Memory B cell (primary cell): ENCODE measurements at regions not wholly inside any gene's neighbourhood (a gene's known extent, or its start where the extent isn't known, plus 50 kb on each side); places are given as distances from the start of the nearest gene placed in this dataset.
"Not testable (repeated sequence)": the region's sequence is repeated elsewhere in the genome, so short reads cannot be mapped to it uniquely, and the experiment has no call there.

Experiments
- ATAC-seq: fragments of 150-1000 bp; cut with Tn5 transposase; 2 replicates; pipeline ENCODE4 v1.10.0; 2021; ENCODE audit warnings: low read depth, mild to moderate bottlenecking, moderate library complexity
- DNase-seq, 2 donors: peaks; one replicate each; pipeline ENCODE4 v3.0.0; 2022; ENCODE audit warnings: low spot score in 2 of 2
- H3K27ac Mint-ChIP-seq: one replicate; pipeline ENCODE4 v1.8.0; 2022; ENCODE audit warnings: mild to moderate bottlenecking, moderate library complexity, mixed read lengths
- H3K27me3 Mint-ChIP-seq: one replicate; pipeline ENCODE4 v1.8.0; 2022; ENCODE audit warnings: mixed read lengths
- H3K36me3 Mint-ChIP-seq: one replicate; pipeline ENCODE4 v1.8.0; 2022; ENCODE audit warnings: mild to moderate bottlenecking, mixed read lengths
- H3K4me1 Mint-ChIP-seq: one replicate; pipeline ENCODE4 v1.8.0; 2022; ENCODE audit warnings: mixed read lengths
- H3K4me3 Mint-ChIP-seq: one replicate; pipeline ENCODE4 v1.8.0; 2022; ENCODE audit warnings: mild to moderate bottlenecking, moderate library complexity, mixed read lengths
- H3K9me3 Mint-ChIP-seq: one replicate; pipeline ENCODE4 v1.8.0; 2022; ENCODE audit warnings: mixed read lengths

GRCh38 chr11:96714689-96715088, 324.9 kb downstream of the JRKL start:
- H3K4me3 Mint-ChIP-seq: no peak overlapping the region
- H3K27ac Mint-ChIP-seq: no peak overlapping the region
- ATAC-seq: no peak

DNA sequence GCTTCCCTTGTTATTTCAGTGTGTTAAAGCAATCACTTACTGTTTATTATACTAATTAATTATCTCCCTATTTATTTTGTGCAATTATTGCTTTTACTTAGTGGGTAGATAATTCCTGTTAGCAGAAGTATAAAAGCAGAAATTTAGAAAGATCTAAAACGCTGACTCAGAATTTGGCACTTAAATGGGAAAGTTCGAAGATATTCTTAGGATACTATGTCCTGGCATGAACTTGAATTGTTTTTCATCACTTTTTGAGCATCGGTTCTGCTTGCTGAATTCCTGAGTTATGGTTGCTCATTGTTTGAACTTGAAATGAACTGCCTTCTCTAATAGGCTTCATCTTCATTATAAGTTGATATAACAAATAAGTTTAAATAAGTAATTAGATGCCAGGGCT, 325.4 kb downstream of the JRKL start:
- Mint-ChIP-seq H3K4me3 (no peak overlapping the region), H3K9me3 (peaks cover 3% of the 10 kb centered on the region)

More at GRCh38 chr11:96714689-96715088, 324.9 kb downstream of the JRKL start:
- DNase-seq: no peak
- no peaks in the 10 kb centered on the region for H3K27me3 Mint-ChIP-seq
- peaks cover 3% of the 10 kb centered on the region for H3K9me3 Mint-ChIP-seq
- H3K36me3 Mint-ChIP-seq: no peaks in the 10 kb centered on the region
- H3K4me1 Mint-ChIP-seq: no peaks in the 10 kb centered on the region

GRCh38 chr11:96736601-96737000, 346.8 kb downstream of the JRKL start:
- DNase-seq (no peak), ATAC-seq (no peak)
- H3K4me1 Mint-ChIP-seq: no peaks in the 10 kb centered on the region
- H3K36me3 Mint-ChIP-seq: no peaks in the 10 kb centered on the region
- no peak overlapping the region for H3K4me3 Mint-ChIP-seq
- peaks cover 1% of the 10 kb centered on the region for H3K9me3 Mint-ChIP-seq
- no peaks in the 10 kb centered on the region for H3K27me3 Mint-ChIP-seq
- H3K27ac Mint-ChIP-seq: no peak overlapping the region

More for the DNA sequence above, 325.4 kb downstream of the JRKL start:
- DNase-seq (no peak), ATAC-seq (no peak)
- Mint-ChIP-seq H3K27ac (no peak overlapping the region), H3K27me3 (no peaks in the 10 kb centered on the region), H3K4me1 (no peaks in the 10 kb centered on the region), H3K36me3 (no peaks in the 10 kb centered on the region)

GRCh38 chr11:96738311-96738710, 348.5 kb downstream of the JRKL start:
- no peak for ATAC-seq

GRCh38 chr11:96741068-96741467, 351.3 kb downstream of the JRKL start:
- no peaks in the 10 kb centered on the region for H3K4me1 Mint-ChIP-seq
- no peak for DNase-seq
- no peaks in the 10 kb centered on the region for H3K36me3 Mint-ChIP-seq
- H3K4me3 Mint-ChIP-seq: no peak overlapping the region
- no peaks in the 10 kb centered on the region for H3K27me3 Mint-ChIP-seq
- H3K9me3 Mint-ChIP-seq: peaks cover 4% of the 10 kb centered on the region
- no peak overlapping the region for H3K27ac Mint-ChIP-seq
- ATAC-seq: no peak

More at GRCh38 chr11:96738311-96738710, 348.5 kb downstream of the JRKL start:
- no peak overlapping the region for H3K27ac Mint-ChIP-seq
- peaks cover 4% of the 10 kb centered on the region for H3K9me3 Mint-ChIP-seq
- DNase-seq: no peak
- H3K27me3 Mint-ChIP-seq: no peaks in the 10 kb centered on the region
- no peak overlapping the region for H3K4me3 Mint-ChIP-seq
- H3K36me3 Mint-ChIP-seq: no peaks in the 10 kb centered on the region
- H3K4me1 Mint-ChIP-seq: no peaks in the 10 kb centered on the region

DNA sequence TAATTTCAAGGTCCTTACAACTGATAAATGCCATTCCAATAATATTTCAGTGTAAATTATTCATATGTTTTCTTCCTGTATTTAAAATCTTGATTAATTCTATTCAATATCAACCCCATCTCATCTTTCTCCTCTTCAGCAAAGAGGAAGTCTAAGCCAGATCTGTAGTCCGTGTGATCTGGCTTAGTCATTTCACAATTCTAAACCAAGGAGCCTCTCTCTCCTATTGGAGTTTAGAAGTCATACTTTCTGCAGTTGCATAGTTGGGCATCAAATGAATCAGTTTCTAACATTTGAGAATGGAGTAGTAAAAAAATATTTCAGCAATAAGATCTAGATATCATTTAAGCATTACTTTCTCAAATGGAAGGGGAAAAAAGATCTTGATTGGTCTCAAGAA, 354.9 kb downstream of the JRKL start:
- Mint-ChIP-seq H3K27me3 (no peaks in the 10 kb centered on the region), H3K9me3 (peaks cover 2% of the 10 kb centered on the region), H3K27ac (no peak overlapping the region), H3K36me3 (no peaks in the 10 kb centered on the region), H3K4me1 (no peaks in the 10 kb centered on the region), H3K4me3 (no peak overlapping the region)
- no peak for ATAC-seq
- no peak for DNase-seq

GRCh38 chr11:96748639-96749370, 359.0 kb downstream of the JRKL start:
- no peak overlapping the region for H3K27ac Mint-ChIP-seq
- no peaks in the 10 kb centered on the region for H3K36me3 Mint-ChIP-seq
- H3K27me3 Mint-ChIP-seq: no peaks in the 10 kb centered on the region
- DNase-seq (no peak), ATAC-seq (no peak)
- no peak overlapping the region for H3K4me3 Mint-ChIP-seq
- peaks cover 2% of the 10 kb centered on the region for H3K9me3 Mint-ChIP-seq
- H3K4me1 Mint-ChIP-seq: no peaks in the 10 kb centered on the region

- not testable (repeated sequence) for H3K9me3 Mint-ChIP-seq, H3K4me1 Mint-ChIP-seq, H3K36me3 Mint-ChIP-seq, H3K27ac Mint-ChIP-seq, ATAC-seq, DNase-seq, H3K4me3 Mint-ChIP-seq, H3K27me3 Mint-ChIP-seq
These were observed 362.0 kb downstream of the JRKL start for GRCh38 chr11:96751807-96752206.

DNA sequence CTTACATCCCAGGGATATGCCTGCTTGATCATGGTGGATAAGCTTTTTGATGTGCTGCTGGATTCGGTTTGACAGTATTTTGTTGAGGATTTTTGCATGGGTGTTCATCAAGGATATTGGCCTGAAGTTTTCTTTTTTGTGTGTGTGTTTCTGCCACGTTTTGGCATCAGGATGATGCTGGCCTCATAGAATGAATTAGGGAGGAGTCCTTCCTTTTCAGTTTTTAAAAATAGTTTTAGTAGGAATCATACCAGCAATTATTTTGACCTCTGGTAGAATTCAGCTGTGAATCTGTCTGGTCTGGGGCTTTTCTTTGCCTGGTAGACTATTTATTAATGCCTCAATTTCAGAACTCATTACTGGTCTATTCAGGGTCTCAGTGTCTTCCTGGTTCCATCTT, 362.4 kb downstream of the JRKL start:
- Mint-ChIP-seq H3K36me3 (no peaks in the 10 kb centered on the region), H3K27ac (no peak overlapping the region), H3K9me3 (peaks cover 2% of the 10 kb centered on the region), H3K4me3 (no peak overlapping the region), H3K27me3 (no peaks in the 10 kb centered on the region), H3K4me1 (no peaks in the 10 kb centered on the region)
- DNase-seq (no peak), ATAC-seq (no peak)

DNA sequence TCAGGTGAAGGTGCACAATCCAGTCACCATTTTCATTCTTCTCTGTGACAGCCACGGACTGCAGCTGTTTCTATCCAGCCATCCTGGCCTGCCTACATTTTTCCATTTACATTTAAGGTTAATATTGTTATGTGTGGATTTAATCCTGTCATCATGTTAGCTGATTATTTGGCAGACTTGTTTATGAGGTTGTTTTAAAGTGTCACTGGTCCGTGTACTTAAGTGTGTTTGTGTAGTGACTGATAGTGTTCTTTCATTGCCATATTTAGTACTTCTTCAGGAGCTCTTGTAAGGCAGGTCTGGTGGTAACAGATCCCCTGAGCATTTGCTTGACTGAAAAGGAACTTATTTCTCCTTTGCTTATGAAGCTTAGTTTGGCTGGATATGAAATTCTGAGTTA, 364.2 kb downstream of the JRKL start:
- Mint-ChIP-seq H3K4me3 (no peak overlapping the region), H3K27ac (no peak overlapping the region), H3K27me3 (no peaks in the 10 kb centered on the region), H3K36me3 (no peaks in the 10 kb centered on the region), H3K9me3 (peaks cover 2% of the 10 kb centered on the region), H3K4me1 (no peaks in the 10 kb centered on the region)
- no peak for ATAC-seq
- DNase-seq: no peak

DNA sequence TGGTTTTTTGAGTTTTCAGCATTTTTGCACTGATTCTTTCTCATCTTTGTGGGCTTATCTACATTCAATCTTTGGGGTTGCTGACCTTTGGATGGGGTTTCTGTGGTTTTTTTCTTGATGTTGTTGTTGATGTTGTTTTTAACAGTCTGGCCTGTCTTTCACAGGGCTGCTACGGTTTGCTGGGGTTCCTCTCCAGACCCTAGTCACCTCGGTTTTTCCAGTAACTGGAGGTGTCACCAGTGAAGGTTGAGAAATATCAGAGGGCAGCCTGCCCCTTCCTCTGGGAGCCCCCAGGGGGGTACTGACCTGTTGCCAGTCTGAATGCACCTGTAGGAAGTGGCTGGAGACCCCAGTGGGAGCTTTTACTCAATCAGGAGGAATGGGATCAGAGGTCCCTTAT, 365.4 kb downstream of the JRKL start:
- no peak for ATAC-seq
- DNase-seq: no peak

DNA sequence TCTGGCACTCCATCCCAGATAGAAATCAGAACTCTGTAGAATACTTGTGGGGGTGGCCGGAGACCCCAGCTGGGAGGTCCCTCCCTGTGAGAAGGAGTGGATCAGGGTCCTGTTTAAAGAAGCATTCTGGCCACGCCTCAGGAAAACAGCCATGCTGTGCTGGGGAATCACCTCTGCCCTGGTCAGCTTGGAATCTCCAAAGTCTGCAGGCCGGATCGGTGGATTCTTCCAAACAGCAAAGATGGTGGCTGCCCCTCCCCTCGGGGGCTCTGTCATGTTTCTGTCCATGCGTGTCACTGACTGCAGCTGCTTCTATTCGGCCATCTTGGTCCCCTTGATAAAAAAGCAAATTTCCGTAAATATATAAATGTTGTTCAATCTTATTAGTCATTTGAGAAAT, 365.9 kb downstream of the JRKL start:
- H3K9me3 Mint-ChIP-seq: peaks cover 2% of the 10 kb centered on the region
- H3K27me3 Mint-ChIP-seq: no peaks in the 10 kb centered on the region
- H3K27ac Mint-ChIP-seq: no peak overlapping the region
- no peak for DNase-seq
- no peak overlapping the region for H3K4me3 Mint-ChIP-seq
- no peaks in the 10 kb centered on the region for H3K4me1 Mint-ChIP-seq
- H3K36me3 Mint-ChIP-seq: no peaks in the 10 kb centered on the region
- ATAC-seq: no peak

More for the DNA sequence above, 365.4 kb downstream of the JRKL start:
- H3K27ac Mint-ChIP-seq: no peak overlapping the region
- H3K4me3 Mint-ChIP-seq: no peak overlapping the region
- no peaks in the 10 kb centered on the region for H3K27me3 Mint-ChIP-seq
- H3K9me3 Mint-ChIP-seq: peaks cover 2% of the 10 kb centered on the region
- H3K36me3 Mint-ChIP-seq: no peaks in the 10 kb centered on the region
- no peaks in the 10 kb centered on the region for H3K4me1 Mint-ChIP-seq

- Mint-ChIP-seq H3K27me3 (no peaks in the 10 kb centered on the region), H3K4me1 (no peaks in the 10 kb centered on the region), H3K36me3 (no peaks in the 10 kb centered on the region), H3K27ac (no peak overlapping the region), H3K9me3 (peaks cover 2% of the 10 kb centered on the region), H3K4me3 (no peak overlapping the region)
- no peak for ATAC-seq
- DNase-seq: no peak
These were observed 369.1 kb downstream of the JRKL start for GRCh38 chr11:96758957-96759356.

DNA sequence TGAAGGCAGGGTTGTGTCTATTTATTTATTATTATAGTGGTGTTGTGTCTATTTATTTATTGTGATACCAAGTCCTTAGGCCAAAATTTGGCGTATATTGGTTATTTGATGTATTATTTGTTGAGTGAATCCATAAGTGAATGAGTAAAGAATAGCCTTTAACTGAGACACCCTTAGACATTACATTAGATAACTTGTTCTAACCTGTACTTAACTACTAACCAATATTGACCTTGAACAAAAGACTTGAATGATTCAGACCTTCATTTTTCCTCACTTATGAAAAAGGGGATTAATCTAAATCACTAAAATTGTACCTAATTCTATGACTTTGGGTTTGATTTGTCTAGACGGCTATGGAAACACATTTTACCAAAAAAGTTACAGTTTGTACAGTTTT, 370.5 kb downstream of the JRKL start:
- H3K27me3 Mint-ChIP-seq: no peaks in the 10 kb centered on the region
- peaks cover 5% of the 10 kb centered on the region for H3K9me3 Mint-ChIP-seq
- DNase-seq: no peak
- ATAC-seq: no peak
- no peaks in the 10 kb centered on the region for H3K4me1 Mint-ChIP-seq
- H3K27ac Mint-ChIP-seq: no peak overlapping the region
- no peaks in the 10 kb centered on the region for H3K36me3 Mint-ChIP-seq
- no peak overlapping the region for H3K4me3 Mint-ChIP-seq

DNA sequence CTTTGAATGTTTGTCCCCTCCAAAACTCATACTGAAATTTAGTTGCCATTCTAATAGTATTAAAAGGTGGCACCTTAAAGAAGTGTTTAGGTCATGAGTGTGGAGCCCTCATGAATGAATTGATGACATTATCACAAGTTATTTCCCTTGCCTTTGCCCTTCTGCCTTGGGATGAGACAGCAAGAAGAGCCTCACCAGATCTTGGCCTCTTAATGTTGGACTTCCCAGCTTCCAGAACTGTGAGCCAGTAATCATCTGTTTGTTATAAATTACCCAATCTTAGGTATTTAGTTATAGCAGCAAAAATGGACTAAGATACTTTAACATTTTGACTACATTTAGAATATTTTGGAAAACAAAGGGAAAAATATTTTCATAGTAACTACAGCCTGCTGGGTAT, 371.0 kb downstream of the JRKL start:
- DNase-seq (no peak), ATAC-seq (no peak)
- no peaks in the 10 kb centered on the region for H3K27me3 Mint-ChIP-seq
- peaks cover 7% of the 10 kb centered on the region for H3K9me3 Mint-ChIP-seq
- H3K4me1 Mint-ChIP-seq: no peaks in the 10 kb centered on the region
- no peak overlapping the region for H3K4me3 Mint-ChIP-seq
- no peak overlapping the region for H3K27ac Mint-ChIP-seq
- H3K36me3 Mint-ChIP-seq: no peaks in the 10 kb centered on the region
